GM23248 (cell line): ENCODE measurements at regions not wholly inside any gene's neighbourhood (a gene's known extent, or its start where the extent isn't known, plus 50 kb on each side); places are given as distances from the start of the nearest gene placed in this dataset.

Experiments used
- EZH2 ChIP-seq: fragments of 200-600 bp; sonication (generic); IDR thresholded peaks from 2 replicates; pipeline ENCODE4 v1.6.1; 2018; ENCODE audit warnings: antibody characterized with exemption, mild to moderate bottlenecking; ENCODE audit not compliant: insufficient read depth, poor library complexity, severe bottlenecking
- EZH2phosphoT487 ChIP-seq: fragments of 200-600 bp; sonication (generic); IDR thresholded peaks from 2 replicates; pipeline ENCODE4 v1.6.1; 2018; ENCODE audit warnings: antibody characterized with exemption, moderate library complexity, mild to moderate bottlenecking, low read depth; ENCODE audit not compliant: insufficient read depth

DNA sequence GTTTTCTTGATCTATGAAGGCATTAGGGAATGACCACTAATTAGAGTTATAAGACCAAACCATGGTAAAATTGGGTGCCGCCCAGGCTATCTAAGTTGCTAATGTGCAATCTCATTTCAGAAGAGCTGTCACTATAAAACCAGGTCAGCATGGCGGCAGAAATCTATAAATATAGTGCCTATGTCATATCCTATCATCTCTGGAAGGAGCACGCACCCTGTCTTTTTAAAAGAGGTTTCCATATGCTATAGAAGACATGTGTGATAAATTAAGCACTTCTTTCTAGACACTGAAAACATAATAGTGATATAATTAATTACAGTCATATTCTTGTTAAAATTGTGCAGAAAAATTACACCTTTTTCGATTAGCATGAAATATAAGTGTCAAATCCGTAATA lies 152.0 kb upstream of the MDFIC2 start:
- TF ChIP-seq EZH2 (no peak), EZH2phosphoT487 (no peak)
